ENCODE measurements at regions not wholly inside any gene's neighbourhood (a gene's known extent, or its start where the extent isn't known, plus 50 kb on each side); places are given as distances from the start of the nearest gene placed in this dataset.

DNA sequence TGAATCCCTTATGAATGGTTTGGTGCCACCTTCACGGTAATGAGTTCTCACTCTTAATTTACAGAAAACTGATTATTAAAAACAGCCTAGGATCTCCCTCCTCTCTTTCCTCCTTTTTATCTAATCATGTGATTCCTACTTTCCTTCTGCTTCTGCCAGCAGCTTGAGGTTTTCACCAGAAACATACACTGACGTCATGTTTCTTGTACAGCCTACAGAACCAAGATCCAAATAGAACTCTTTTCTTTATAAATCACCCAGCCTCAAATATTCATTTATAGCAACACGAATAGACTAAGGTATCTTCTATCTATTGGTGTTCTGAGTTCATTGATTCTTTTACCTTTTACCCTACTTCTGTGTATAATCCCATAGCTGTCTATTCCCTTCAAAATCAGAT lies 388.9 kb upstream of the CDH10 start:
- TF ChIP-seq ZNF416 (CRISPR knock-in tag; IDR thresholded peaks at IDR 0.05) = no peak
- TF ChIP-seq, protein P1, sequence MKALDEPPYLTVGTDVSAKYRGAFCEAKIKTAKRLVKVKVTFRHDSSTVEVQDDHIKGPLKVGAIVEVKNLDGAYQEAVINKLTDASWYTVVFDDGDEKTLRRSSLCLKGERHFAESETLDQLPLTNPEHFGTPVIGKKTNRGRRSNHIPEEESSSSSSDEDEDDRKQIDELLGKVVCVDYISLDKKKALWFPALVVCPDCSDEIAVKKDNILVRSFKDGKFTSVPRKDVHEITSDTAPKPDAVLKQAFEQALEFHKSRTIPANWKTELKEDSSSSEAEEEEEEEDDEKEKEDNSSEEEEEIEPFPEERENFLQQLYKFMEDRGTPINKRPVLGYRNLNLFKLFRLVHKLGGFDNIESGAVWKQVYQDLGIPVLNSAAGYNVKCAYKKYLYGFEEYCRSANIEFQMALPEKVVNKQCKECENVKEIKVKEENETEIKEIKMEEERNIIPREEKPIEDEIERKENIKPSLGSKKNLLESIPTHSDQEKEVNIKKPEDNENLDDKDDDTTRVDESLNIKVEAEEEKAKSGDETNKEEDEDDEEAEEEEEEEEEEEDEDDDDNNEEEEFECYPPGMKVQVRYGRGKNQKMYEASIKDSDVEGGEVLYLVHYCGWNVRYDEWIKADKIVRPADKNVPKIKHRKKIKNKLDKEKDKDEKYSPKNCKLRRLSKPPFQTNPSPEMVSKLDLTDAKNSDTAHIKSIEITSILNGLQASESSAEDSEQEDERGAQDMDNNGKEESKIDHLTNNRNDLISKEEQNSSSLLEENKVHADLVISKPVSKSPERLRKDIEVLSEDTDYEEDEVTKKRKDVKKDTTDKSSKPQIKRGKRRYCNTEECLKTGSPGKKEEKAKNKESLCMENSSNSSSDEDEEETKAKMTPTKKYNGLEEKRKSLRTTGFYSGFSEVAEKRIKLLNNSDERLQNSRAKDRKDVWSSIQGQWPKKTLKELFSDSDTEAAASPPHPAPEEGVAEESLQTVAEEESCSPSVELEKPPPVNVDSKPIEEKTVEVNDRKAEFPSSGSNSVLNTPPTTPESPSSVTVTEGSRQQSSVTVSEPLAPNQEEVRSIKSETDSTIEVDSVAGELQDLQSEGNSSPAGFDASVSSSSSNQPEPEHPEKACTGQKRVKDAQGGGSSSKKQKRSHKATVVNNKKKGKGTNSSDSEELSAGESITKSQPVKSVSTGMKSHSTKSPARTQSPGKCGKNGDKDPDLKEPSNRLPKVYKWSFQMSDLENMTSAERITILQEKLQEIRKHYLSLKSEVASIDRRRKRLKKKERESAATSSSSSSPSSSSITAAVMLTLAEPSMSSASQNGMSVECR (CRISPR knock-in tag; IDR thresholded peaks at IDR 0.05; ENCODE audit: borderline replicate concordance) = no peak
- TF ChIP-seq, protein P2, sequence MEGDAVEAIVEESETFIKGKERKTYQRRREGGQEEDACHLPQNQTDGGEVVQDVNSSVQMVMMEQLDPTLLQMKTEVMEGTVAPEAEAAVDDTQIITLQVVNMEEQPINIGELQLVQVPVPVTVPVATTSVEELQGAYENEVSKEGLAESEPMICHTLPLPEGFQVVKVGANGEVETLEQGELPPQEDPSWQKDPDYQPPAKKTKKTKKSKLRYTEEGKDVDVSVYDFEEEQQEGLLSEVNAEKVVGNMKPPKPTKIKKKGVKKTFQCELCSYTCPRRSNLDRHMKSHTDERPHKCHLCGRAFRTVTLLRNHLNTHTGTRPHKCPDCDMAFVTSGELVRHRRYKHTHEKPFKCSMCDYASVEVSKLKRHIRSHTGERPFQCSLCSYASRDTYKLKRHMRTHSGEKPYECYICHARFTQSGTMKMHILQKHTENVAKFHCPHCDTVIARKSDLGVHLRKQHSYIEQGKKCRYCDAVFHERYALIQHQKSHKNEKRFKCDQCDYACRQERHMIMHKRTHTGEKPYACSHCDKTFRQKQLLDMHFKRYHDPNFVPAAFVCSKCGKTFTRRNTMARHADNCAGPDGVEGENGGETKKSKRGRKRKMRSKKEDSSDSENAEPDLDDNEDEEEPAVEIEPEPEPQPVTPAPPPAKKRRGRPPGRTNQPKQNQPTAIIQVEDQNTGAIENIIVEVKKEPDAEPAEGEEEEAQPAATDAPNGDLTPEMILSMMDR (IDR thresholded peaks at IDR 0.05) = no peak
- no peak for TF ChIP-seq ELF4 (CRISPR knock-in tag; IDR thresholded peaks at IDR 0.05; ENCODE audit: low read depth)
- TF ChIP-seq, protein P3, sequence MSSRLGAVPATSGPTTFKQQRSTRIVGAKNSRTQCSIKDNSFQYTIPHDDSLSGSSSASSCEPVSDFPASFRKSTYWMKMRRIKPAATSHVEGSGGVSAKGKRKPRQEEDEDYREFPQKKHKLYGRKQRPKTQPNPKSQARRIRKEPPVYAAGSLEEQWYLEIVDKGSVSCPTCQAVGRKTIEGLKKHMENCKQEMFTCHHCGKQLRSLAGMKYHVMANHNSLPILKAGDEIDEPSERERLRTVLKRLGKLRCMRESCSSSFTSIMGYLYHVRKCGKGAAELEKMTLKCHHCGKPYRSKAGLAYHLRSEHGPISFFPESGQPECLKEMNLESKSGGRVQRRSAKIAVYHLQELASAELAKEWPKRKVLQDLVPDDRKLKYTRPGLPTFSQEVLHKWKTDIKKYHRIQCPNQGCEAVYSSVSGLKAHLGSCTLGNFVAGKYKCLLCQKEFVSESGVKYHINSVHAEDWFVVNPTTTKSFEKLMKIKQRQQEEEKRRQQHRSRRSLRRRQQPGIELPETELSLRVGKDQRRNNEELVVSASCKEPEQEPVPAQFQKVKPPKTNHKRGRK (CRISPR knock-in tag; IDR thresholded peaks at IDR 0.05; ENCODE audit: borderline replicate concordance) = no peak
- TF ChIP-seq, protein P4, sequence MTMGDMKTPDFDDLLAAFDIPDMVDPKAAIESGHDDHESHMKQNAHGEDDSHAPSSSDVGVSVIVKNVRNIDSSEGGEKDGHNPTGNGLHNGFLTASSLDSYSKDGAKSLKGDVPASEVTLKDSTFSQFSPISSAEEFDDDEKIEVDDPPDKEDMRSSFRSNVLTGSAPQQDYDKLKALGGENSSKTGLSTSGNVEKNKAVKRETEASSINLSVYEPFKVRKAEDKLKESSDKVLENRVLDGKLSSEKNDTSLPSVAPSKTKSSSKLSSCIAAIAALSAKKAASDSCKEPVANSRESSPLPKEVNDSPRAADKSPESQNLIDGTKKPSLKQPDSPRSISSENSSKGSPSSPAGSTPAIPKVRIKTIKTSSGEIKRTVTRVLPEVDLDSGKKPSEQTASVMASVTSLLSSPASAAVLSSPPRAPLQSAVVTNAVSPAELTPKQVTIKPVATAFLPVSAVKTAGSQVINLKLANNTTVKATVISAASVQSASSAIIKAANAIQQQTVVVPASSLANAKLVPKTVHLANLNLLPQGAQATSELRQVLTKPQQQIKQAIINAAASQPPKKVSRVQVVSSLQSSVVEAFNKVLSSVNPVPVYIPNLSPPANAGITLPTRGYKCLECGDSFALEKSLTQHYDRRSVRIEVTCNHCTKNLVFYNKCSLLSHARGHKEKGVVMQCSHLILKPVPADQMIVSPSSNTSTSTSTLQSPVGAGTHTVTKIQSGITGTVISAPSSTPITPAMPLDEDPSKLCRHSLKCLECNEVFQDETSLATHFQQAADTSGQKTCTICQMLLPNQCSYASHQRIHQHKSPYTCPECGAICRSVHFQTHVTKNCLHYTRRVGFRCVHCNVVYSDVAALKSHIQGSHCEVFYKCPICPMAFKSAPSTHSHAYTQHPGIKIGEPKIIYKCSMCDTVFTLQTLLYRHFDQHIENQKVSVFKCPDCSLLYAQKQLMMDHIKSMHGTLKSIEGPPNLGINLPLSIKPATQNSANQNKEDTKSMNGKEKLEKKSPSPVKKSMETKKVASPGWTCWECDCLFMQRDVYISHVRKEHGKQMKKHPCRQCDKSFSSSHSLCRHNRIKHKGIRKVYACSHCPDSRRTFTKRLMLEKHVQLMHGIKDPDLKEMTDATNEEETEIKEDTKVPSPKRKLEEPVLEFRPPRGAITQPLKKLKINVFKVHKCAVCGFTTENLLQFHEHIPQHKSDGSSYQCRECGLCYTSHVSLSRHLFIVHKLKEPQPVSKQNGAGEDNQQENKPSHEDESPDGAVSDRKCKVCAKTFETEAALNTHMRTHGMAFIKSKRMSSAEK (CRISPR knock-in tag; IDR thresholded peaks at IDR 0.05; ENCODE audit: borderline replicate concordance) = no peak
- no peak for TF ChIP-seq GABPB1 (CRISPR knock-in tag; IDR thresholded peaks at IDR 0.05)
- Mint-ChIP-seq H3K27me3 (ENCODE audit: low read depth) (no peaks in the 10 kb centered on the region), H3K4me1 (no peaks in the 10 kb centered on the region), H3K27ac (no peak overlapping the region), H3K36me3 (no peaks in the 10 kb centered on the region), H3K4me3 (no peak overlapping the region), H3K9me3 (peaks cover 4% of the 10 kb centered on the region; the same call in 1 of the 2 replicates)
- DNase-seq (ENCODE audit: low spot score) (no peak), ATAC-seq (no peak)
- ChIA-PET CTCF (no interaction called here), POLR2A (no interaction called here)

DNA sequence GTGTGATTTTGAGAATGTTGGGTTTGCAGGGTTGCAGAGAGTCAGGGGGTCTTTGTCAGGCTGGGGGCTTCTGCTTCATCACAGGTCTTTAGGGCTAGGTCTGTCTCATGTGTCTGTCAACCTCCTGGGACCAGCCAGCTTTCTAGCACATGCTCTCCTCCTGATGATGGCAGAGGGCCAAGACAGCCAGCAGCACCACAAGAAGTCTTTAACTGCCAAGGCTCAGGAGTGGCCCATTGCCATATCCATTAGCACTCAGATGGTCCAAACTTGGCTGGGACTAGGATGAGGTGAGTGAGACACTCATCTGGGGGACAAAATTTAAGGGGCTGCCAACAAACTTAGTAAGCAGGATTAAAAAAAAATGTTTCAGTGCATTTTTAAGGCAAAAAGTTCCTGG lies 384.2 kb upstream of the CDH10 start:
- H3K9me3 Mint-ChIP-seq = peaks cover 12% of the 10 kb centered on the region
- ChIA-PET CTCF (no interaction called here), POLR2A (no interaction called here)
- no peak for DNase-seq (ENCODE audit: low spot score)
- no peak for ATAC-seq
- H3K36me3 Mint-ChIP-seq = no peaks in the 10 kb centered on the region; the same call in 1 of the 2 replicates
- H3K27me3 Mint-ChIP-seq (ENCODE audit: low read depth) = no peaks in the 10 kb centered on the region
- no peaks in the 10 kb centered on the region for H3K4me1 Mint-ChIP-seq
- TF ChIP-seq HMGA2 (CRISPR knock-in tag; IDR thresholded peaks at IDR 0.05) (no peak), MXD4 (CRISPR knock-in tag; IDR thresholded peaks at IDR 0.05; ENCODE audit: borderline replicate concordance) (no peak), ATF1 (CRISPR knock-in tag; IDR thresholded peaks at IDR 0.05) (no peak), SMAD3 (CRISPR knock-in tag; IDR thresholded peaks at IDR 0.05; ENCODE audit: borderline replicate concordance) (no peak)
- TF ChIP-seq, protein P5, sequence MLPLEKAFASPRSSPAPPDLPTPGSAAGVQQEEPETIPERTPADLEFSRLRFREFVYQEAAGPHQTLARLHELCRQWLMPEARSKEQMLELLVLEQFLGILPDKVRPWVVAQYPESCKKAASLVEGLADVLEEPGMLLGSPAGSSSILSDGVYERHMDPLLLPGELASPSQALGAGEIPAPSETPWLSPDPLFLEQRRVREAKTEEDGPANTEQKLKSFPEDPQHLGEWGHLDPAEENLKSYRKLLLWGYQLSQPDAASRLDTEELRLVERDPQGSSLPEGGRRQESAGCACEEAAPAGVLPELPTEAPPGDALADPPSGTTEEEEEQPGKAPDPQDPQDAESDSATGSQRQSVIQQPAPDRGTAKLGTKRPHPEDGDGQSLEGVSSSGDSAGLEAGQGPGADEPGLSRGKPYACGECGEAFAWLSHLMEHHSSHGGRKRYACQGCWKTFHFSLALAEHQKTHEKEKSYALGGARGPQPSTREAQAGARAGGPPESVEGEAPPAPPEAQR (CRISPR knock-in tag; IDR thresholded peaks at IDR 0.05) = no peak
- TF ChIP-seq, protein P6, sequence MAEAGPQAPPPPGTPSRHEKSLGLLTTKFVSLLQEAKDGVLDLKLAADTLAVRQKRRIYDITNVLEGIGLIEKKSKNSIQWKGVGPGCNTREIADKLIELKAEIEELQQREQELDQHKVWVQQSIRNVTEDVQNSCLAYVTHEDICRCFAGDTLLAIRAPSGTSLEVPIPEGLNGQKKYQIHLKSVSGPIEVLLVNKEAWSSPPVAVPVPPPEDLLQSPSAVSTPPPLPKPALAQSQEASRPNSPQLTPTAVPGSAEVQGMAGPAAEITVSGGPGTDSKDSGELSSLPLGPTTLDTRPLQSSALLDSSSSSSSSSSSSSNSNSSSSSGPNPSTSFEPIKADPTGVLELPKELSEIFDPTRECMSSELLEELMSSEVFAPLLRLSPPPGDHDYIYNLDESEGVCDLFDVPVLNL (CRISPR knock-in tag; IDR thresholded peaks at IDR 0.05; ENCODE audit: borderline replicate concordance, low read depth) = no peak
- H3K27ac Mint-ChIP-seq = no peak overlapping the region
- no peak overlapping the region for H3K4me3 Mint-ChIP-seq

Measured in WTC11 (cell line).